ENCODE measurements at regions not wholly inside any gene's neighbourhood (a gene's known extent, or its start where the extent isn't known, plus 50 kb on each side); places are given as distances from the start of the nearest gene placed in this dataset.

DNA sequence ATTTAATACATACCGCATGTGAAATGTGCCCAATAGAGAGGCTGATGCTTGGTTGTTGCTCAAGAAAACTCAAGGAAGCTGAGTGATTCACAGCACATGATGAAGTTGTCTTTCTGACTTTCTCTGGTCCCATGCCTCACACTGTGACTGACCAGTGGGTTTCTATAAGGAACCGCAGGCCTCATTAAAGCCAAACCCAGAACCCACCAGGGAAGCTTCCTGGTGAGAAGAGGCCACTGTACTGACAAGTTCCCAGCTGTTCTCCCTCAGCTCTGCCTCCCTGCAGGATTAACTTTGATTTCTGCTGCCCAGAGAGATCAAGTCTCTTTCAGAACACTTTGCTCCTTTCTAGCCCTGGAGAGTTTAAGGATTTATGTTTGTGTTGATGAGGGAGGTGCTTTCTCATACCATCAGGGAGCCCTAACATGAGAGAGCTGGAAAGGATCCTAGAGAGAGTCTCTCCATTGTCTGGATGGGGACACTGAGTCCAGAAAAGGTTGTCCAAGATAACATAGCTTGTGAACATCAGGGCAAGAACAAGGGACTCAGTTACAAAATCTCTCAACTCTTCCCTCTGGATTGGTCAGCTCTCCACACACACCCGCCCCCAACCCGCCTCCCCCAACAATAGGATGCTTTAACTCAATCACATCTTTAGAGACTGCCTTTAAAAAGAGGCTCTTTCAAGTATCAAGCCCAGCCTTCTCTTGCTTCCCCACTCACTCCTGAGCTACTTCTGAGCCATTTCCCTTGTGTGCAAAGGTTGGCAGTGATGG lies 303.2 kb upstream of the TLE3 start:
- H3K79me2 ChIP-seq (ENCODE audit: control insufficient read depth, insufficient read depth, low read length) = no peaks in the 10 kb centered on the region
- TF ChIP-seq CTCF (conservative IDR thresholded peaks at IDR 0.05 in 1 of 2, IDR thresholded peaks at IDR 0.05 in 1 of 2; ENCODE audit: low read depth in 1 of 2, low read length in 2 of 2) (no peak), EZH2 (IDR thresholded peaks at IDR 0.05; ENCODE audit: low read length, missing control alignments) (no peak)
- no peak overlapping the region for H3K4me2 ChIP-seq (ENCODE audit: extremely low read depth, insufficient read depth, low read length)
- H3K9ac ChIP-seq (ENCODE audit: insufficient read depth, low read length) = no peak overlapping the region
- no peak for DNase-seq (ENCODE audit: low read depth in 2 of 2)
- H3K4me3 ChIP-seq (replicated peaks in 1 of 4; ENCODE audit: control extremely low read depth in 1 of 4, insufficient read depth in 1 of 4, low read depth in 3 of 4, low read length in 4 of 4) = no peak overlapping the region
- H3K27ac ChIP-seq (ENCODE audit: insufficient read depth, low read length) = no peak overlapping the region
- no peaks in the 10 kb centered on the region for H3K9me3 ChIP-seq (ENCODE audit: control insufficient read depth, insufficient read depth, low read depth, low read length)
- no peak overlapping the region for H2AFZ ChIP-seq (ENCODE audit: low read length)
- H3K36me3 ChIP-seq (ENCODE audit: control insufficient read depth, insufficient read depth, low read length) = no peaks in the 10 kb centered on the region
- peaks cover 17% of the 10 kb centered on the region for H3K27me3 ChIP-seq (ENCODE audit: control insufficient read depth, insufficient read depth, low read length)
- H4K20me1 ChIP-seq (ENCODE audit: control insufficient read depth, extremely low read depth, insufficient read depth, low read length) = no peaks in the 10 kb centered on the region
- no peaks in the 10 kb centered on the region for H3K4me1 ChIP-seq (ENCODE audit: control insufficient read depth, extremely low read depth, insufficient read depth, low read length)

GRCh38 chr15:70399204-70399603 lies 301.5 kb upstream of the TLE3 start:
- Histone ChIP-seq H3K79me2 (ENCODE audit: control insufficient read depth, insufficient read depth, low read length) (no peaks in the 10 kb centered on the region), H3K9ac (ENCODE audit: insufficient read depth, low read length) (no peak overlapping the region), H3K4me3 (replicated peaks in 1 of 4; ENCODE audit: control extremely low read depth in 1 of 4, insufficient read depth in 1 of 4, low read depth in 3 of 4, low read length in 4 of 4) (no peak overlapping the region), H3K27me3 (ENCODE audit: control insufficient read depth, insufficient read depth, low read length) (peaks cover 31% of the 10 kb centered on the region), H3K4me1 (ENCODE audit: control insufficient read depth, extremely low read depth, insufficient read depth, low read length) (no peaks in the 10 kb centered on the region), H2AFZ (ENCODE audit: low read length) (no peak overlapping the region), H3K9me3 (ENCODE audit: control insufficient read depth, insufficient read depth, low read depth, low read length) (no peaks in the 10 kb centered on the region), H4K20me1 (ENCODE audit: control insufficient read depth, extremely low read depth, insufficient read depth, low read length) (no peaks in the 10 kb centered on the region), H3K36me3 (ENCODE audit: control insufficient read depth, insufficient read depth, low read length) (no peaks in the 10 kb centered on the region), H3K27ac (ENCODE audit: insufficient read depth, low read length) (no peak overlapping the region), H3K4me2 (ENCODE audit: extremely low read depth, insufficient read depth, low read length) (no peak overlapping the region)
- TF ChIP-seq CTCF (conservative IDR thresholded peaks at IDR 0.05 in 1 of 2, IDR thresholded peaks at IDR 0.05 in 1 of 2; ENCODE audit: low read depth in 1 of 2, low read length in 2 of 2) (no peak), EZH2 (IDR thresholded peaks at IDR 0.05; ENCODE audit: low read length, missing control alignments) (no peak)
- no peak for DNase-seq (ENCODE audit: low read depth in 2 of 2)

DNA sequence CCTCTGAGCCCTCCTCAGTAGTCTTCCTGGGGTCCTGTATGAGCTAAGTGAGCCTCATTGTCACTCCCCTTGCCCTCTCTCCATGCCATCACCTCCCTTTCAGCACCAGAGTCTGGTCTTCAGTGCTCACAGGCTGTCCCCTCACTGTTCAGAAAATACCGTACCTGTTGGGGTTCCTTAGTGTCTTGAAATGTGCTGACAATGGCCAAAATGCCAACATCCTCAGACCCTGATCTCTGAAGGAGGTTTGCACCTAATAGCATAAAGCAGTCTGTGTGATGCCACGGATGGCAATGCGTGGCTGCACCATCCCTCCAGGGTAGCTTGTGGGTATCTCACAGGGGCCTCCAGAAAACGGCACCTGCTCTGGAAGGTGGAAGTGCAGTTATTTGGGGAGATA lies 301.0 kb upstream of the TLE3 start:
- H3K79me2 ChIP-seq (ENCODE audit: control insufficient read depth, insufficient read depth, low read length) = no peaks in the 10 kb centered on the region
- H3K36me3 ChIP-seq (ENCODE audit: control insufficient read depth, insufficient read depth, low read length) = no peaks in the 10 kb centered on the region
- peaks cover 35% of the 10 kb centered on the region for H3K27me3 ChIP-seq (ENCODE audit: control insufficient read depth, insufficient read depth, low read length)
- H3K27ac ChIP-seq (ENCODE audit: insufficient read depth, low read length) = no peak overlapping the region
- H2AFZ ChIP-seq (ENCODE audit: low read length) = no peak overlapping the region
- TF ChIP-seq EZH2 (IDR thresholded peaks at IDR 0.05; ENCODE audit: low read length, missing control alignments) (no peak), CTCF (conservative IDR thresholded peaks at IDR 0.05 in 1 of 2, IDR thresholded peaks at IDR 0.05 in 1 of 2; ENCODE audit: low read depth in 1 of 2, low read length in 2 of 2) (no peak)
- no peak overlapping the region for H3K9ac ChIP-seq (ENCODE audit: insufficient read depth, low read length)
- no peak for DNase-seq (ENCODE audit: low read depth in 2 of 2)
- H4K20me1 ChIP-seq (ENCODE audit: control insufficient read depth, extremely low read depth, insufficient read depth, low read length) = no peaks in the 10 kb centered on the region
- no peaks in the 10 kb centered on the region for H3K9me3 ChIP-seq (ENCODE audit: control insufficient read depth, insufficient read depth, low read depth, low read length)
- no peak overlapping the region for H3K4me2 ChIP-seq (ENCODE audit: extremely low read depth, insufficient read depth, low read length)
- H3K4me3 ChIP-seq (replicated peaks in 1 of 4; ENCODE audit: control extremely low read depth in 1 of 4, insufficient read depth in 1 of 4, low read depth in 3 of 4, low read length in 4 of 4) = no peak overlapping the region
- no peaks in the 10 kb centered on the region for H3K4me1 ChIP-seq (ENCODE audit: control insufficient read depth, extremely low read depth, insufficient read depth, low read length)
